IPS-NIHi7 (cell line): ENCODE measurements at regions not wholly inside any gene's neighbourhood (a gene's known extent, or its start where the extent isn't known, plus 50 kb on each side); places are given as distances from the start of the nearest gene placed in this dataset.
"Not testable (repeated sequence)": the region's sequence is repeated elsewhere in the genome, so short reads cannot be mapped to it uniquely, and the experiment has no call there.

Source experiments
- DNase-seq: peaks from one replicate; pipeline ENCODE4 v3.0.0; 2012; ENCODE audit warnings: mixed read lengths; ENCODE audit errors: extremely low spot score

DNA sequence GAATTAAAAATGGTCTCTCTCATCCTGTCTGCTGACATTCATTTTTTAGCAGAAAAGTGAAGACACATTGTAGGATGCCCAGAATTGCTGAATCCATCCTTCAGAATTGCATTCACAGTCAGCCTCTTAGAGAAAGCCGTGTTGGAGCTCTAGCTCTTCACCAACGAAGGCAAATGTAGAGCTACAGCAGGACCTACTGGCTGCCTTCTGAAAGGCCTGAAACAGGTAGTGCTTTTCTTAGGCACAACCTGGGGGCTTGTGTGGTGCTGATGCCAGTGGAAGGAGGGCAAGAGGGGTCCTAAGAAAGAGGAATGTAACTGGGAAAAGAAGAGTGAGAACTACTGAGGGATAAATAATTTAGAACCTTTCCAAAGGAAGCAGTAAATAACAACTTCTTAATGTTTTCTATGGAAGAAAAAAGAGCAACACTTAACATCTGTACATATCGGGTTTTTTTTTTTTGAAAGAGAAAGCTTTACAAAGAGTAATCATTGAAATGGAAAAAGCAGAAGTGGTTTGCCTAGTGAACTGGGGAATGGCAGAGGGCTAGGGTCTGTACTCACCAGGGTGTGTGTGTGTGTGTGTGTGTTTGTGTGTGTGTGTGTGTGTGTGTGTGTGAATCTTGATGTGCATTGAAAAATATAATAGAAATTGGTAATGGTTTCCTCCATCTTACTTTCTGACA is 297.8 kb downstream of the SATB1 start:
- peak; percentile 20 for DNase-seq

GRCh38 chr3:18126772-18127171 is 298.4 kb downstream of the SATB1 start:
- no peak for DNase-seq

DNA sequence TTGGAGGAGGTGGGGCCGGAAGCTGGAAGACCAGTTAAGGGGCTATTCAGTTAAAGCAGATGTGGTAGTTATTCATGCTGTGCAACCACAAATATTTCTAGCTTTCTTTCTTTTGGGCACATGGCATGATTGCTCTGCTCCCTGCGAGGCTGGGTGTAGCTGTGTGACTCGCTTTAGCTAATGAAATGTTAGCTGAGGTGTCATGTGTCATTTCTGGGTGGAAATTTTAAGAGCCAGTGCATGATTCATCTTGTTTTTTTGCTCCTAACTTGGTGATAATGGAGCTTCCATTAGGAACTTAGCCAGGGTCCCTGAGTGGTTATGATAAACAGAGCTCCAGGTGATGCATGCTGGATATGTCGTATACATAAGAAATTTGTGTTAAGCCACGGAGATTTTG is 300.6 kb downstream of the SATB1 start:
- DNase-seq = no peak

GRCh38 chr3:18122264-18122663 is 302.9 kb downstream of the SATB1 start:
- no peak for DNase-seq

DNA sequence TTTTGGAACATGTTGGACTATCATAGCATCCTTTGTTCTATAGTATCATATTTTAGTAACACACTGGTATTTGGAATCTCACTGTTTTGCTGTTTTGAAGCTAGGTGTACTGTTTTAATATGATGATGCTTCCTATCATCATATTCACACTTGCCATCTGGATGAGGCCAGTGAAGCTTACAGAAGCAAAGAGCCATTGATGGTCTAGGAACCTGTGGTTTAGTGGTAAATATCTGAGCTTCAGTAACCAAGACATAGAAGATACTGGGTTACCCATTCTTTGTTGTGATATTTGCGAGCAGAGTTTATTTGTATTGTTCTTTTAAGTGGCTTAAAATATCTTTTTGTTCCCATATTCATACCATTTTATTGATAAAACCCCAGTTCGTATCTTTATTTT is 304.1 kb downstream of the SATB1 start:
- DNase-seq = no peak

DNA sequence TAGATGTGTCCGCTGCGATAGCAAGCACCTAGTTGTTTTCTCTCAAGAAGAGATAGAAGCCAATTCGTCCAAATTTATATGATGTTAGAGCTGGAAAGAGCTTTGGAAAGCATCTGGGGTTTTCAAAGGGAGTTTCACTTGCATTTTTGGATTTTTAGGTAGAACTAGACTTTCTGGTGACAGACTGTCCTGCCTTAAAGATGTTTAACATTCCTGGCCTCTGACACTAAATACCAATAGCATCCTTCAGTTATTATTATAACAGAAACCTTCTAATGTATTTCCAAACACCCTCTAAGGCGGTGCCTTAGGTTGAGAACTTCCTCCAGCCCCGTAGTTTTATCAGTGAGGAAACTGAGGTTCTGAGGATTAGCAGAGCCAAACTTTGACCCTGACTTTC is 305.3 kb downstream of the SATB1 start:
- no peak for DNase-seq

DNA sequence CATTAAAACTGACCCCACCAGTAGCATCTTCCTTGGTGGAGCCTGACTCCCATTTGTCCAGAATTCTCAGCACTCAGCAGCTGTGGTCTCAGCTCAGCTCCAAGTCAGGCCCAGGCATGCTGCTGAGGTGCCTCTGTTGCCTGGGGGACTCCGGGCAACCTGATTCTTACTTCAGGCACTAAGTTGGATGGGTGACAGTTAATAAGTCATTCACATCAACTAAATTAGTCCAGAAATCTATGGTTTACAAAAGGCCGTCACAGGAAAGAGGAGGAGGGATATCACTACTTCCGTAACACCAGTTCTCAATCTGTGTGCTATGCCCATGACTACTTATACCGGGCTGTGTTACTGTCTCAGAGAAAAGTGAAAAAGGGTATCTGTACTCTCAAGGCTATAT is 310.2 kb downstream of the SATB1 start:
- no peak for DNase-seq

- DNase-seq = no peak
Measured at GRCh38 chr3:18113417-18113816, 311.7 kb downstream of the SATB1 start.

GRCh38 chr3:18112674-18113375 is 312.3 kb downstream of the SATB1 start:
- no peak for DNase-seq

DNA sequence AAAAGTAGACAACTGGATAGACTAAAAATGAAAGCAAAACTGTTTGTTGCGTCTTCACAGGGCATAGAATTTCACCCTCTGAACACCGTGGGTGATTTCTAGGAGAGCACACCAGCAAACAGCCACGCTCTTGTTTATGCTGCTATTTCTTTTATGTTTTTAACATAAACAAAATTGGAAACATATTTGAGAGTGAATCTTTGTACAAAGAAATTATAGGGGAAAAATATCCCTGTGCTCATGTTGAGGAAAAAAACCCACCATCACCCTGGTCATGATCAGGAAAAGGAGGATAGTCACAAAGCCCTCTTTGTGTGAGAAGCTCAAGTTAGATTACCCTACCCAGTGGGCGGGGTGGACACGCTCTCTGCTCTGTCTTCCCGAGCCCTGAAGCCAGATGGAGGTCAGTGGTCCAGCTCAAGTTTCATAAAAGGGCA is 313.3 kb downstream of the SATB1 start:
- DNase-seq = no peak

GRCh38 chr3:18103591-18103990 is 321.5 kb downstream of the SATB1 start:
- DNase-seq = no peak

DNA sequence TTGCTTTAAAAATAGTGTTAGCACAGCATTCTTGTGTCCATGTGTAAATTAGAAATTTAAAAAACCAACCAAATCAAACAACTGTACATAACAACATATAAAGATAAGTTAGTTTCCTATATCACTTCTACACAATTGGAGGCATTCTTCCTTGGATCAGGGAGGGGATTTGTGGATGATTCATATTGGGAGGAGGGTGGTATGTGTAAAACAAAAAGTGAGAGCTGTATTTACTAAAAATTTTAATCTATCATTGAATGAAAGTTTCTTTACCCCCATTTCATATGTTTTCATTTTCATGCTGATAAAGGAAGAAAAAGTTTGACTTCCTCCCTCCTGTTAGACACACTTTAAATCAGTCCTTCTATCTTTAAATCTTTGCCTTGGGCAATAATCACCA is 325.0 kb downstream of the SATB1 start:
- DNase-seq = no peak

DNA sequence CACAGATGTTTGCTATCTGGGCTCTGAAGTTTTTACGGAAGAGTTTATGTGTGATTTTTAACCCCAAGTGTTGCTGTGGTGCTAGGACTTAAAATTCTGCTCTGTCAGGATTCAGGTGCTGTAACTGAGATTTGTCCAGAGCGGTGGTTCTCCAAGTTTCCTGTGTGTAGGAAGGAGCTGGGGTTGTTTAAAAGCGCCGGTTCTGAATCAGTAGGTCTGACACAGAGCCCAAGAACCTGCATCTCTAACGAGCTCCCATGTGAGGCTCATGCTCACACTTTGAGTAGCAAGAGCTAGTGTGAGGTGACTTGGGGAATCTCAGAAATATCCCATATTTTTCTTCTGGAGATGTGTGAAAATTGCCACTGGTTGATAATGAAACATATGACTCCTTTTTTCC is 325.5 kb downstream of the SATB1 start:
- no peak for DNase-seq

GRCh38 chr3:18098960-18099587 is 326.1 kb downstream of the SATB1 start:
- DNase-seq = peak; percentile 65

GRCh38 chr3:18097989-18098388 is 327.1 kb downstream of the SATB1 start:
- DNase-seq = no peak

GRCh38 chr3:18097473-18097872 is 327.7 kb downstream of the SATB1 start:
- no peak for DNase-seq

DNA sequence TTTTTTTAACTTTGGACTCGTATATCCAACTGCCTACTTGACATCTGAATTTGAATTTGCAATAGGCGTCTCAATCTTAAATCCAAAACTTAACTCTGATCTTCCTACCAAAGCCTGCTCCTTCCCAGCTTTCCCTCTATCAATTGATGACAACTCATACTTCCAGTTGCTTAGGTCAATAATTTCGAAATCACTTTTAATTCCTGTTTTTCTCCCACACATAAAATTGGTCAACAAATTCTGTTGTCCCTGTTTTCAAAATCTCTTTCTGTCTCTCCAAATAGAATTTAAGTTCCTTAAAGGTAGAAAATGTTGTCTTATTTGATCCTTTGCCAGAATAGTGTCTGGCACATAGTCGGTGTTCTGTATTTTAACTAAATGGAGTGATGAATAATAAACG is 332.4 kb downstream of the SATB1 start:
- DNase-seq = no peak

- DNase-seq = no peak
Measured at GRCh38 chr3:18090377-18090776, 334.8 kb downstream of the SATB1 start.

GRCh38 chr3:18087988-18088387 is 337.2 kb downstream of the SATB1 start:
- no peak for DNase-seq

GRCh38 chr3:18086760-18087159 is 338.4 kb downstream of the SATB1 start:
- DNase-seq = no peak

DNA sequence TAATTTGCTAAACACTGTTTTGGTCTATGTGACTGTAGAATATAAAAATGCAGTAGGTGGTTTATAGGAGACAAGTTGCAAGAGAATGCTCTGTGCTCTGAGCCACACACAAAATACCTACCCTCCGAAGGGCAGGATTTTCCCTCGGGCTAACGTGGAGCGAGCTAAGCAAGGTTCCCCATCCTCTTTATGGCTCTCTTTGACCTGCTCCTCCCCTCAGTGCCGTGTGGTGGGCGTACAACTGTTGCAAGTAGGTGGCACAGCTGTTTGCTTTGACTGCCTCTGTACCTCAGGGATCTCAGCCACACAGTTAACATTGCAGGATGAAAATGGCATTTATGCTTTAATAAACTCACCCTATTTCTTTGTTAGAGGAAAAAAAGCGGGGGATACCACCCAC is 339.1 kb downstream of the SATB1 start:
- DNase-seq = no peak

GRCh38 chr3:18085429-18085828 is 339.7 kb downstream of the SATB1 start:
- no peak for DNase-seq

- not testable (repeated sequence) for DNase-seq
Measured at GRCh38 chr3:18083273-18083590, 340.8 kb upstream of the TBC1D5 start.
